Left lung (tissue), 4 donors: ENCODE measurements at regions not wholly inside any gene's neighbourhood (a gene's known extent, or its start where the extent isn't known, plus 50 kb on each side); places are given as distances from the start of the nearest gene placed in this dataset.

Source experiments
- ATAC-seq: fragments of 200-7000 bp; cut with Tn5 transposase; one replicate; pipeline ENCODE4 v1.9.1; 2020; ENCODE audit warnings: moderate library complexity
- DNase-seq, 4 donors: peaks; one replicate each; pipeline ENCODE4 v3.0.0-alpha.2; 2013 to 2020
- H3K27ac ChIP-seq, 2 donors: fragments of 200-600 bp; sonication (generic) in 1 of 2; one replicate each; pipeline versions ENCODE4 v1.5.0 to v1.8.0; 2020 to 2021
- H3K27me3 ChIP-seq, 2 donors: fragments of 200-600 bp; sonication (generic) in 1 of 2; one replicate each; pipeline versions ENCODE4 v1.5.0 to v1.8.0; 2020 to 2021
- H3K36me3 ChIP-seq, 2 donors: fragments of 200-600 bp; sonication (generic) in 1 of 2; one replicate each; pipeline versions ENCODE4 v1.5.0 to v1.8.0; 2020 to 2021
- H3K4me1 ChIP-seq, 2 donors: fragments of 200-600 bp; one replicate each; pipeline ENCODE4 v1.8.0; 2021
- H3K4me3 ChIP-seq, 2 donors: fragments of 200-600 bp; sonication (generic) in 1 of 2; one replicate each; pipeline versions ENCODE4 v1.5.0 to v1.8.0; 2020 to 2021; ENCODE audit warnings: mild to moderate bottlenecking in 1 of 2
- H3K9me3 ChIP-seq, 2 donors: fragments of 200-600 bp; sonication (generic) in 1 of 2; one replicate each; pipeline versions ENCODE4 v1.5.0 to v1.8.0; 2020 to 2021
- CTCF ChIP-seq, 2 donors: fragments of 200-600 bp; sonication (generic) in 1 of 2; IDR thresholded peaks; one replicate each; pipeline versions ENCODE4 v1.5.0 to v1.8.0; 2021; ENCODE audit warnings: antibody characterized with exemption in 2 of 2
- intact Hi-C, 2 donors: fragments of 100-400 bp; cut with DNase I; formaldehyde crosslinking; loops; one replicate each; pipeline versions ENCODE4 v1.11.2 to v1.14.2; 2022
- donor health status: DM: no; HTN: yes; CAD: no.
- donor health status: DM: no; HTN: no; CAD: no.

DNA sequence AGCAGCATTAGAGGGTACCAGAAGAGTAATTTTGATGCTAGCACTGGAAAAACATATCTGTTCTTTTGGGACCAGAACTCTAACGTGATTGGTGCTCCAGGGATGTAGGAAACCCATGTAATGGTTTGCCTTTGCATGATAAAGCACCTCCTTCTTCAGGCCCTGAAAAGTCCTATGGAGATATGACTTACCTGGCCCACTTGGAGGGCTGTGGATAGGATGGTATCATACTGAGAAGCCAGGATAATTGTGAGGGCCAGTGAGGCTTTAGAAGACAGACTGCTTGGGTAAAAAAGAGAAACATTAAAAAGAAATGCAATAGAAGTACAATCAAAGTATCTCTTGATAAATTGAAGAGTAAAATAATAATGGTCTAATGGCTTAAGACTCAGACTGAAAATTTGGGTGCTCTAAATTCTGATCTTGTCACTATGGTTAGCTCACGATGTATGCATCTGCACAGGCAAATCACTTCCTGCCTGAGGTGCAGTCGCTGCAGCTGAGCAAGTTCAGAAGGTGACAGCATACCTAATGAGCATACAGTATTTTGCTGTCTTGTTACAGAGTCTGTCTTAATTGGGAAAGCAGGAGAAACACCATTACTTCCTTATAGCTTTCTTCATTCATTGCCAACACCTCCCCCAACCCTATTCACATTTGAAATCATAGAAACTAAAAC lies 371.5 kb downstream of the NUP35 start:
- TF ChIP-seq CTCF (IDR thresholded peaks at IDR 0.05) = no peak

GRCh38 chr2:183497861-183498260 lies 373.6 kb downstream of the NUP35 start:
- Histone ChIP-seq H3K4me1 (no peaks in the 10 kb centered on the region), H3K27ac (no peak overlapping the region), H3K36me3 (no peaks in the 10 kb centered on the region), H3K9me3 (peaks cover 0 to 14% of the 10 kb centered on the region in 2 donors), H3K27me3 (no peaks in the 10 kb centered on the region), H3K4me3 (no peak overlapping the region)
- intact Hi-C loops = no loop called here
- ATAC-seq (no peak), DNase-seq (no peak)
- TF ChIP-seq CTCF (IDR thresholded peaks at IDR 0.05) = no peak

More for the DNA sequence above, 371.5 kb downstream of the NUP35 start:
- no peak for ATAC-seq
- intact Hi-C loops = no loop called here
- no peak overlapping the region for H3K4me3 ChIP-seq
- no peaks in the 10 kb centered on the region for H3K36me3 ChIP-seq
- no peak overlapping the region for H3K27ac ChIP-seq
- no peak for DNase-seq
- no peaks in the 10 kb centered on the region for H3K4me1 ChIP-seq
- peaks cover 0 to 3% of the 10 kb centered on the region in 2 donors for H3K9me3 ChIP-seq
- no peaks in the 10 kb centered on the region for H3K27me3 ChIP-seq

GRCh38 chr2:183505911-183506310 lies 381.7 kb downstream of the NUP35 start:
- intact Hi-C loops = no loop called here
- Histone ChIP-seq H3K9me3 (peaks cover 0 to 34% of the 10 kb centered on the region in 2 donors), H3K4me3 (no peak overlapping the region), H3K27me3 (no peaks in the 10 kb centered on the region), H3K27ac (no peak overlapping the region), H3K4me1 (no peaks in the 10 kb centered on the region), H3K36me3 (no peaks in the 10 kb centered on the region)
- DNase-seq (no peak), ATAC-seq (no peak)
- TF ChIP-seq CTCF (IDR thresholded peaks at IDR 0.05) = no peak

DNA sequence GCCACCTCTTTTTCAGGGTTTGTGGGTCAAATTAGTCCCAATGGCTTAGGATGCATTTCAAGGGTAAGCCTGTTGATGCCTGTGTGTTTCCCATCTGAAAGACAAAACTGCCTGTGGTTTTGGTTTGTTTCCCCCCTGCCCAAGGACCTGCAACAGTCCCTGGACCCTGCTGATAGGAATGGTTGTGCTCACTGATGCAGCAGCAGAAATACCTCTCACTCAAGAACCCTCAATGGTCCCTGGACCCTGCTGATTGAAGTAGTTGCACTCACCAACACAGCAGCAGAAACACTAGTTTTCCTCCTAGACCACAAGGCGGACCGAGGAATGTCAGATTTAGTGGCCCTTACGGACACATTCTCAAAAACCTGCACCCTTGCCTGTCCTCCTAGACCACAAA lies 386.9 kb downstream of the NUP35 start:
- H3K27ac ChIP-seq = no peak overlapping the region
- H3K4me1 ChIP-seq = no peaks in the 10 kb centered on the region
- no peak for ATAC-seq
- no peak for TF ChIP-seq CTCF (IDR thresholded peaks at IDR 0.05)
- no peaks in the 10 kb centered on the region for H3K27me3 ChIP-seq
- H3K36me3 ChIP-seq = no peaks in the 10 kb centered on the region
- no peak overlapping the region for H3K4me3 ChIP-seq
- no peak for DNase-seq
- intact Hi-C loops = no loop called here
- peaks cover 0 to 30% of the 10 kb centered on the region in 2 donors for H3K9me3 ChIP-seq

DNA sequence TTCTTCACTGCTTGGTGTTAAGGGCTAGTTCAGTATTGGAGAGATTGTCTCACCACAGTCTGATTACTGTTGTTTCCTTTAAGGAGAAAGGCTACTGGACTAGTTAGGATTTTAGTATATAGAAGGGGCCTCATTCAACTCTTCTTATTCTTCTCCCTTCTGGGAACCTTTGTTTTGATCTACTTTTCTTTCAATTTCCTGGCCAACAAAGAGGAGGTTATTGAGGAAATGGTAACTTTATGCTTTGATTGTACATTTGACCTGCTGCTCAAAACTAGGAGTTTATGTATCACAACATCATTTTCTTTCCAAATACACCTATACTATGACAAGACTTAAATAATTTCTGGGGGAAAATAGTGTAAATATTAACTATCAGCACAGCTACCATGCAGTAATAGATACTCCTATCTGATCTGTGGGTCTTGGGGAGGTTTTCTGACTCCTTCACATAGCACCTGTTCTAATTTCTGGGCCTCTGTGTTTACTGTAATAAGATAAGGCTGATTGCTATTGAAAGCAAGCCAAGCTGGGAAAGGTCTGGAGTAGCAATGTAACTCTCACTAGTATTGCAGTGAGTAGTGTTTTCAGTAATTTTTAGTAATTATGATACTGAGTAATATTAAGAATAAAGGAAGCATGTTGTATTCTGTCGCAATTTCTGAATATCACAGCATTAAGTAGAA lies 395.3 kb downstream of the NUP35 start:
- H3K27me3 ChIP-seq = no peaks in the 10 kb centered on the region
- H3K27ac ChIP-seq = no peak overlapping the region
- TF ChIP-seq CTCF (IDR thresholded peaks at IDR 0.05) = no peak
- H3K36me3 ChIP-seq = no peaks in the 10 kb centered on the region
- DNase-seq (no peak), ATAC-seq (no peak)
- no peaks in the 10 kb centered on the region for H3K4me1 ChIP-seq
- no peaks in the 10 kb centered on the region for H3K9me3 ChIP-seq
- H3K4me3 ChIP-seq = no peak overlapping the region
- intact Hi-C loops = no loop called here
